ENCODE measurements at regions not wholly inside any gene's neighbourhood (a gene's known extent, or its start where the extent isn't known, plus 50 kb on each side); places are given as distances from the start of the nearest gene placed in this dataset.
"Not testable (repeated sequence)": the region's sequence is repeated elsewhere in the genome, so short reads cannot be mapped to it uniquely, and the experiment has no call there.

- DNase-seq (ENCODE audit: low read depth in 2 of 2), result no peak
Observed at GRCh38 chr1:14137411-14138134, 437.6 kb downstream of the PRDM2 start.

DNA sequence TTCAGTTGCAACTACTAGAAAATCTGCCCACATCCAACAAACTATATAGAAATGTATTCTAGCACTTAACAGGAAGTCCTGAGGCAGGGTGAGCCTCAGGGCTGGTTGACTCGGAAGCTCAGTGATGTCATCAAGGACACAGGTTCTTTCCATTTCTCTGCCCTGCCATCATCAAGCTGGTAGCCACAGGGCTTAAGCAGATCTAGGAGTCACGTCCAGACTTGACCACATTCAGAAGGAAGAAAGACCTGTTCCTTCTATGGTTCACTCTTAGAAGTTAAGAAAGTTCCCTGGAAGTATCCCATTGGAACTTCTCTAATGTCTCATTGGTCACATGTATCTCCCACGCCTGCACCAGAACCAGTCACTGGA is 438.1 kb downstream of the PRDM2 start:
- DNase-seq (ENCODE audit: low read depth in 2 of 2), result no peak

DNA sequence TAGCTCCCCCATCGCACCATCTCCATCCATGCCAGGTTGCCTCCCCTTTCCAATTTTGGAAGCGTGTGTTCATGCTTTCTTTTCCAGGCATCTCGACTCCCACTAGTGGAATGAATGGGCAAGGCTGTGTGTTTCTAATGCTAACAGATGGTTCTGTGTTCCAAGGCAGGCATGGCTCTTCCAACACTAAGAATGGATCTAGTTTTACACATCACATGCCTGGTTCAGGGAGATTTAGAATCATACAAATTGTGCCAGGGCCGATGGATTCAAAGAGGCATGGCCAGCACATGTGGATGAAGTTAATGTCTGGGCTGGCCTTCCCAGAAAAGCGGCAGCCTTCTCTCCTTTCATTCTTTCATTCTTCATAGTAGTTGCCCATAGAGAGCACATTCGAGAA is 438.7 kb downstream of the PRDM2 start:
- no peak for DNase-seq (ENCODE audit: low read depth in 2 of 2)

DNA sequence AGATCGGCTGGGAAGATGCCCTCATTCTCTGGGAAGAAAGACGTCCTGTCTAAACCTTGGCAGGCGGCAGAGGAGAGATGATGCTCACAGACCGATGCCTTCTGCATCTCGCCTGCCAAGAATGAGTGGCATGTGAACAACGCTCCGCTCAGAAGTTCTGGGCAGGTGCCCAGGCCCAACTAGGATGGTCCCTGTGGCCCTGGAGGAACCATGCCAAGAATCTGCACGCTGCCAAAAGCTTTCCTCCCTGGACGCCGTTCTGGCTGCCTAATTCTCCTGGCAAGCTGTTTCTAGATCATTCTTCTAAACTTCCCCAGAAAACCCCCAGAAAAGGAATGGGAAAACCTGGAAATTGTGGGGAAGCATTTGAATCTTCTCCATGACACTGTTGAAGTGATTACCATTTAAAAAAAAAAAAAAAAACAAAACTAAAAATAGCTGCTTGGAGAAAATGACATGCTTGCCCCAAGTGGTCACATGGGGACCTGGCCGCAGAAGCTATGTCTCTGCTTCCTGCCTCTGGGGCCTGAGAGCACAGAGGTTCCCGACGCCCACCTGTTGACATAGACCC is 440.9 kb downstream of the PRDM2 start:
- DNase-seq (ENCODE audit: low read depth in 2 of 2), result no peak

- no peak for DNase-seq (ENCODE audit: low read depth in 2 of 2)
Observed at GRCh38 chr1:14141656-14142055, 441.7 kb downstream of the PRDM2 start.

DNA sequence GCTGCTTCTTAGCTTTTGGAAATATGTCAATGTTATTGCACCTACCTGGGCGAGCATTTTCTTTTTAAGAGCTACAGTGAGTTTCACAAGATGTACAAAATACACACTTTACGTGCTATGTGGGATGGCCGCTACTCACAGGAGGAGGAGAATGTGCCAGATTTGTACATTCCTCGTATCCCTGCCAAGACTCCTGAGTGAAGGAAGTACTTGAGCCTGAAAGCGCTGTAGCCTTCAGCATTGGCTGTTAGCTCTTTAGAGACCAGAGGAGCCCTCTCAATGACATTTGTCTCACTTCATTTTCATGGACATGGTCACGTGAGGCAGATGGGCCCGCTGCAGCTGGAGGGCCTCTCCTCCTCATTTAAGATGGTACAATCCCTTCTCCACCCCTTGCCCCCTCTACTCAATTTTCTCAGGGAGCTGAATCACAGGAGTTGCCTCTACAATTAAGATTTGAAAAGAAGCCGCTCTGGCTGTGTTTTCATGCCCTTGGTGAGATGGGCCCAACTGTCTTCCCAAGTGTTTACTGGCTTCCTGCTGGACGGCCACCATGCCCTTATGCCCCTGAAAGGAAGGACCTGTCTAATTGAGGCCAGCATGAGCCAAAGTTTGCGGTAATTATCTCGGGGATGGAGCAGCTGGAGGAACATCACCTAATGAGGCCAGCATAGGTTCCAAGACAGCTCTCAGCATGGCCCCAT is 442.6 kb downstream of the PRDM2 start:
- no peak for DNase-seq (ENCODE audit: low read depth in 2 of 2)

DNA sequence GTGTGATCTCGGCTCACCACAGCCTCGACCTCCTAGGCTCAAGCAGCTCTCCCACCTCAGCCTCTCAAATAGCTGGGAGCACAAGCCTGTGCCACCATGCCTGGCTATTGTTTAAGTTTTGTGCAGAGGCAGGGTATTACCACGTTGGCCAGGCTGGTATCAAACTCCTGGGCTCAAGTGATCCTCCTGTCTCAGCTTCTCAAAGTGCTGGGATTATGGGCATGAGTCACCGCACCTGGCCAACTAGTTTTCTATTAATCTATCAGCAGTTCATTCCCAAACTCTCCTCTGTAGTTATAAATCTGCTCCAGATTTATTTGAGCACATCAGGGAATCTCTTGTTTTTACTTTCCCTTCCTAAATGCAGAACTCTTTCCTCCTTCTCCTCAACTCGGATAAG is 443.8 kb downstream of the PRDM2 start:
- no peak for DNase-seq (ENCODE audit: low read depth in 2 of 2)

DNA sequence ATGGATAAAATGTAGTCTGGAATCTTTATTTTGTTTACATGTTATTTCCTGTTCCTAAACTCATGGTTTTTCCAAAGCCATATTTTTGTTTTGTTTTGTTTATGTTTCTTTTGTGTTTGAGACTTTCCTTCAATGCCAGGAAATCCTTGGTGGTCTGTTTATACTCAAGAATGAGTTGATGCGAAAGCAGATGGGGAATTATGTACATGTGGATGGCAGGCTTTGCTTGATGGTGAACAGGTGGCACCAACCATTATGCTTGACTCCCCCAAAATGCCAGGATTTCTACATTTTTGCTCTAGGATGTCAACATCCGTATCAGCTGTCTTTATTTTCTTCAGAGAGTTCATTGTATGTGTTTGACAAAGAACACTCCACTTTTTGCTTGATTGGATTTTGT is 448.5 kb downstream of the PRDM2 start:
- no peak for DNase-seq (ENCODE audit: low read depth in 2 of 2)

- DNase-seq (ENCODE audit: low read depth in 2 of 2), result no peak
Observed at GRCh38 chr1:14149431-14149830, 449.1 kb upstream of the KAZN start.

- no peak for DNase-seq (ENCODE audit: low read depth in 2 of 2)
Observed at GRCh38 chr1:14156543-14156942, 441.9 kb upstream of the KAZN start.

DNA sequence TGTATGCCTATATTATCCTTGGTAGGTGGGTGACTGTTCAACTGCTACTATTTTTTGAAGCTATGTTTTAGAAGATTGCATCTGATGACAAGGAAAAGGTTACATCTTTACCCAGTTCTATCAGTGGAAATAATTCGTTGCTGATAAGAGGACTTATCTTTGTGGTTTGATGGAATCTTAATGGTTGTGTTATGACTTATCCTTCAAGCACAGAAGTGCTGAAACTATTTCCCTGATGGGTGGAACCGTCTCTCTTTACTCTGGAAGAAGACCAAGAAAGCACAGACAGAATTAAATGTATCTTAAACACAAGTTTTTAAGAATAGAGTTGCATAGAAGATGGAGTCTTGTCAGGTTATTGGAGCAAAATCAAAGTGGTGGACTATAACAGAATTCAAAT is 437.7 kb upstream of the KAZN start:
- no peak for DNase-seq (ENCODE audit: low read depth in 2 of 2)

DNA sequence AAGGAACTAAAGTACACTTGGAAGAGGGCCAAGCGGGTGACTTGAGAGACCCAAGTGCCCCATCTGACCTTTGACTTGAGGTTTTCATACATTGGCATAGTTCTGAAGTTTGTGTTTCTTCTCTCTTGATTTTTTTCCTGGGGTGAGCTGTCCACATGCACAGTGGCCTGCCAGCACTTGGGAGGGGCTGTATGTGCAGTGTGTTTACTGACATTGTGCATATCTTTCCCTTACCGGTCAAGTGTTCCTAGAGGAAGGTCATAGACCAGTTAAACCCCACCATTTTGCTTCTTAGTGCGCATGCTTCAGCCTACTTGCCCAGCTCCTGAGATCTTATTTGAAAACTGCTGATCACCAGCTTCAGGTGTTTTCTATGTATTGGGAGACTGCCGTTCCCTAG is 435.2 kb upstream of the KAZN start:
- DNase-seq (ENCODE audit: low read depth in 2 of 2), result no peak

- no peak for DNase-seq (ENCODE audit: low read depth in 2 of 2)
Observed at GRCh38 chr1:14165371-14165801, 433.1 kb upstream of the KAZN start.

DNA sequence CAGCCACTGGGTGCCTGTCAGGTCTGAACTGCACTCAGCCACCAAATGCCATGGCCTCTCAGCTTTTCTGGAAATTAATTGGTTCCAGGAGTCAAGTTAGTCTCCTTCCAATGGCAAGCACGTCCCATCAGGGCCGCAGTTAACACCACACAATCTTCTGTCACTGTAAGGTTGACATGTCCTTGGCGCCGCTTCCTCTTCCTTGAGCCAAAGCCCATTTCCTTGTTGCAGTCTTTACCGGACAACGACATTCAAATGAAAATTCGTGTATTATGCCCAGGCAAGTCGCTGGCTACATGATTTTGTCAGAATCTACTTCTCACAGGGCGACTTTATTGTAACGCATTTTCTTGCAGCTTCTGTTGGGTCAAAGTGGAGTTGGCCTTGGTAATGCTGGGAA is 430.6 kb upstream of the KAZN start:
- no peak for DNase-seq (ENCODE audit: low read depth in 2 of 2)

DNA sequence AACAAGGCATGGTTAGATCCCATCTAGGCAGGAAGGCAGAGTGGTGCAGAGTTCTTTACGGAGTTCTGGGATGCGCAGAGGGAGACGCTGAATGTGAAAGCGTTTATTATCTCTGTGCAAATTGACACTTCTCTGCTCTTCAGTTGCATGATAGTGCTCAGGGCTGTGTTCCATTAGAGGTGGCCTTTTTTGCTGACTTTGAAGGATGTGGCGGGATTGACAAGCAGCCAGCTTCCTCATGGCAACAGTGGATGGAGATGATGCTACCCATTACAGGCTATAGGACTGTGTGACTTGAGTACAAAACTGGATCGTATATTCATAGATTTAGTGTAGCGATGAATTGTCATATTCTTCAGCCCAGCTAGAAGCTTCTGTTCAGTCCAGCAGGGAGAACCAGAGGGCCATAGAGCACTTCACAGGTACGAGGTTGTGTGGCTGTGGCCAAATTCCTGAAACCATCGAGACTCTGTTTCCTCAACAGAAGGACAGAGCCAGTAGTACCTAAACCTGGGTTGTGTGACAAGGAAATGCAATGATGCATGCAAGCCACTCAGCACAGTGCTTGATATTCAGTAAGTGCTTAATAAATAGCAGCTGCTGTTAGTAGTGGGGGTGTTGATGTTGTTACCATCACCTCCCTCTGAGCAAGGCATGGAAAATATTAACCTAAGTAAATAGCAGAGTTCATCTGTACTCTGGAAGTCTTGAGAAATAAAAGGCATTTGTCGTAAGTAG is 430.0 kb upstream of the KAZN start:
- no peak for DNase-seq (ENCODE audit: low read depth in 2 of 2)

- DNase-seq (ENCODE audit: low read depth in 2 of 2), result no peak
Observed at GRCh38 chr1:14173598-14173997, 424.9 kb upstream of the KAZN start.

- not testable (repeated sequence) for DNase-seq (ENCODE audit: low read depth in 2 of 2)
Observed at GRCh38 chr1:14177866-14178265, 420.6 kb upstream of the KAZN start.

DNA sequence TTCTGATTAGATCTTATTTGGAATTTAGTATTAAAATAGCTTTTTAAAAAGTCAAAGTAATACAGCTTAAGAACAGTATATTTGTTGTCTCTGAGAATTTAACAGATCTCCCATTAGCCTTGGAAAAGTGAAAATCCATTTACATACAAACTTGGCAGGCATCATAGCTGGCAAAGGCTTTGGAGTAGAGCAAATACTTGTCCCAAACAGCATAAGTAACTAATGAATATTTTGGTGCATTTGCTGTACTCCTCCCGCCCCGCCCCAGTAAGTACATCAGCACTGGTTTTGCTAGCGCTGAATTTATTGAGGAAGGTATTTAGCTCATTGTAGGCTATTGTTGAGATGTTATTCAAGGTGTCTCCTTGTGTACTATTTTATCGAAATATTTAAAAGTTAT is 417.7 kb upstream of the KAZN start:
- no peak for DNase-seq (ENCODE audit: low read depth in 2 of 2)

GRCh38 chr1:14181191-14181795 is 417.2 kb upstream of the KAZN start:
- DNase-seq (ENCODE audit: low read depth in 2 of 2), result no peak

GRCh38 chr1:14182856-14183255 is 415.6 kb upstream of the KAZN start:
- no peak for DNase-seq (ENCODE audit: low read depth in 2 of 2)

- no peak for DNase-seq (ENCODE audit: low read depth in 2 of 2)
Observed at GRCh38 chr1:14183329-14183728, 415.2 kb upstream of the KAZN start.

GRCh38 chr1:14184454-14184853 is 414.0 kb upstream of the KAZN start:
- DNase-seq (ENCODE audit: low read depth in 2 of 2), result no peak
